HEK293T (cell line): ENCODE measurements at regions not wholly inside any gene's neighbourhood (a gene's known extent, or its start where the extent isn't known, plus 50 kb on each side); places are given as distances from the start of the nearest gene placed in this dataset.

ENCODE experiments used
- ARNT ChIP-seq: fragments of 450-650 bp; IDR thresholded peaks from 2 replicates; pipeline ENCODE4 v1.6.1; 2017; ENCODE audit warnings: mild to moderate bottlenecking
- BHLHE40 ChIP-seq: fragments of 450-650 bp; IDR thresholded peaks from 2 replicates; pipeline ENCODE4 v1.6.1; 2016; ENCODE audit warnings: mild to moderate bottlenecking, moderate library complexity, borderline replicate concordance
- ELF4 ChIP-seq: fragments of 450-650 bp; IDR thresholded peaks from 2 replicates; pipeline ENCODE4 v1.6.1; 2017; ENCODE audit warnings: antibody characterized with exemption
- FOXM1 ChIP-seq: fragments of 450-650 bp; IDR thresholded peaks from 2 replicates; pipeline ENCODE4 v1.6.1; 2017; ENCODE audit warnings: mild to moderate bottlenecking, borderline replicate concordance
- HDGF ChIP-seq: fragments of 450-650 bp; IDR thresholded peaks from 2 replicates; pipeline ENCODE4 v1.6.1; 2017; ENCODE audit warnings: antibody characterized with exemption, borderline replicate concordance
- LEF1 ChIP-seq: fragments of 450-650 bp; IDR thresholded peaks from 2 replicates; pipeline ENCODE4 v1.6.1; 2017; ENCODE audit warnings: mild to moderate bottlenecking, borderline replicate concordance
- NFRKB ChIP-seq: fragments of 450-650 bp; IDR thresholded peaks from 2 replicates; pipeline ENCODE4 v1.6.1; 2016; ENCODE audit warnings: mild to moderate bottlenecking, moderate library complexity
- PKNOX1 ChIP-seq: fragments of 450-650 bp; IDR thresholded peaks from 2 replicates; pipeline ENCODE4 v1.6.1; 2016
- SP1 ChIP-seq: fragments of 450-650 bp; IDR thresholded peaks from 2 replicates; pipeline ENCODE4 v1.6.1; 2017
- SUZ12 ChIP-seq: fragments of 450-650 bp; IDR thresholded peaks from 2 replicates; pipeline ENCODE4 v1.6.1; 2016; ENCODE audit warnings: mild to moderate bottlenecking
- TARDBP ChIP-seq: fragments of 450-650 bp; IDR thresholded peaks from 2 replicates; pipeline ENCODE4 v1.6.1; 2016

GRCh38 chr20:63083831-63084562 is 77.2 kb upstream of the BHLHE23 start:
- TF ChIP-seq BHLHE40 (no peak), PKNOX1 (no peak), LEF1 (no peak), TARDBP (no peak), HDGF (no peak), FOXM1 (no peak), SP1 (no peak), SUZ12 (no peak), NFRKB (no peak), ELF4 (no peak), ARNT (no peak)
